ENCODE measurements at regions not wholly inside any gene's neighbourhood (a gene's known extent, or its start where the extent isn't known, plus 50 kb on each side); places are given as distances from the start of the nearest gene placed in this dataset.

DNA sequence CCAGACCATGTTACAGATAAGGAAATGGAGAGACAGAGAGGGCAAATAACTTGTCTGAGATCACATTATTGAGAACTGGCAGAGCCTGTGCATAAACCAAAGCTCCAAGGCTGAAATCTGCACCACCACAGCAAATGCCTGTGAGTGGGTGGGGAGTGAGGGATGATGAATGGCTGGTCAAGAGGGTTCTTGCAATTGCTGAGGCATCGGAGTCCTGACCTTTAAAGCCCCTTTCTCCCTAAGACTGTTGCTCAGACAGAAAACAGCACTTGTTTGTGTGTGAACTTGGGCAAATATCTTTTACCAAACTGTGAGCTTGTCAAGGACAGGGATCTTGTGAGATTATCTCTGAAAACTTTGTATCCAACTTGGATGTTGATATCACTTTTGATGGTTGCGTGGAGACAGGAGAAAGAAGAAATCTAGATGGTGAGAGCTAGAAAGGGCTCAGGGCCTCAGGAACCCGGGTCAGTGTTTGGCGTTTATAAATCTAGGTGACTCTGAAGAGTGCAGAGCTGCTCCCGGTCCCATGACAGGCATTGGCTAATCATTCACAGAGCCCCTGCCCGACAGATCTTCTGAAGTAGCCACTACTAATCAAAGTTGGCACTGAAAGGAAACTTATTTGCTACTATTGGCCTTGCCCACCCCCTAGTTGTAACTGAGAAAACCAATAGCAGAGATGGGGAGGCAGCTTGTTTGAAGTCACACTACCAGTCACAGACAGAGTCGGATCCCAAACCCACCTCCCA, 122.3 kb downstream of the FOXD2 start:
- Histone ChIP-seq H4K8ac (ENCODE audit: extremely low read depth, insufficient read depth, low read length) (no peak overlapping the region), H2BK120ac (replicated peaks; ENCODE audit: low read depth, low read length) (no peak overlapping the region), H3K4me1 (replicated peaks in 1 of 4; ENCODE audit: control insufficient read depth in 3 of 4, insufficient read depth in 4 of 4, low read length in 3 of 4) (peaks cover 6 to 22% (median 12%) of the 10 kb centered on the region in 4 experiments; a peak in 6 of 7 replicates), H3K27me3 (replicated peaks in 1 of 4; ENCODE audit: control insufficient read depth in 3 of 4, extremely low read depth in 1 of 4, insufficient read depth in 3 of 4, low read length in 3 of 4) (peaks cover 0 to 3% (median 0%) of the 10 kb centered on the region in 4 experiments; a peak in 3 of 7 replicates), H3K4ac (replicated peaks; ENCODE audit: insufficient read length, low read depth, low read length) (no peak overlapping the region), H2AK5ac (ENCODE audit: low read depth, low read length) (no peak overlapping the region), H3K9me3 (ENCODE audit: insufficient read depth in 2 of 2, low read depth in 1 of 2, low read length in 1 of 2) (no peaks in the 10 kb centered on the region), H2AFZ (ENCODE audit: low read length) (no peak overlapping the region), H3K9ac (replicated peaks in 1 of 4; ENCODE audit: extremely low read depth in 1 of 4, low read depth in 3 of 4, low read length in 3 of 4) (no peak overlapping the region), H4K5ac (ENCODE audit: insufficient read length, low read depth, low read length) (no peak overlapping the region), H3K4me2 (ENCODE audit: insufficient read depth in 1 of 2, low read depth in 2 of 2, low read length in 2 of 2) (no peak overlapping the region), H2BK15ac (ENCODE audit: low read length) (0 out of 2 replicates have a peak overlapping the region, but pooled peaks have one; percentile 40), H3K27ac (ENCODE audit: low read depth, low read length) (no peak overlapping the region), H3K79me2 (ENCODE audit: control insufficient read depth in 1 of 2, insufficient read depth in 2 of 2, low read length in 2 of 2) (no peaks in the 10 kb centered on the region), H2BK12ac (ENCODE audit: low read depth, low read length) (no peak overlapping the region), H3K36me3 (ENCODE audit: control insufficient read depth in 2 of 4, insufficient read depth in 4 of 4, low read length in 3 of 4) (no peaks in the 10 kb centered on the region), H3K23me2 (ENCODE audit: low read depth, low read length) (peaks cover 2% of the 10 kb centered on the region; the same call in 1 of the 2 replicates), H3K23ac (ENCODE audit: insufficient read length) (no peak overlapping the region), H4K20me1 (replicated peaks in 1 of 2; ENCODE audit: control insufficient read depth in 1 of 2, insufficient read depth in 2 of 2, low read length in 2 of 2) (no peaks in the 10 kb centered on the region), H3K18ac (ENCODE audit: extremely low read depth, low read length) (no peak overlapping the region), H3K56ac (replicated peaks; ENCODE audit: insufficient read length, low read depth, low read length) (no peak overlapping the region), H4K91ac (replicated peaks; ENCODE audit: insufficient read length, low read length) (no peak overlapping the region), H2BK20ac (ENCODE audit: low read length) (no peak overlapping the region), H2BK5ac (ENCODE audit: low read depth, low read length) (no peak overlapping the region), H3K14ac (ENCODE audit: insufficient read length) (no peak overlapping the region), H3K79me1 (ENCODE audit: low read depth, low read length) (no peaks in the 10 kb centered on the region), H3K4me3 (ENCODE audit: extremely low read depth in 1 of 4, insufficient read depth in 2 of 4, low read depth in 3 of 4, low read length in 4 of 4) (no peak overlapping the region)
- DNase-seq (ENCODE audit: low read depth in 1 of 2, low spot score in 2 of 2): no peak
- WGBS, 2 experiments (ENCODE audit: extremely low coverage in 1 of 2, insufficient coverage in 1 of 2, insufficient read length in 1 of 2, insufficient replicate concordance in 2 of 2, low coverage in 1 of 2, low lambda C conversion rate in 2 of 2, missing lambda C conversion rate in 1 of 2): 83% methylated on average over 7 of the region's 7 CpGs; no CpG with 5 or more reads in 1 of the 2 experiments
- CTCF ChIA-PET (ENCODE audit: partially characterized antibody): interaction anchor here (0.6 to 7.6 kb wide), 20 partner anchors 9 to 156 kb away, joined by 3 to 70 read pairs (median 4); no protein-coding TSS in a partner anchor
- POLR2A ChIA-PET (ENCODE audit: partially characterized antibody): interaction anchor here (1.4 to 1.5 kb wide), 2 partner anchors 8 to 15 kb away, joined by 3 to 5 read pairs; no protein-coding TSS in a partner anchor
- FAIRE-seq: no peak
- TF ChIP-seq YY1 (IDR thresholded peaks at IDR 0.05; ENCODE audit: low read depth, low read length): no peak
- no peak for TF ChIP-seq RXRA (IDR thresholded peaks at IDR 0.05; ENCODE audit: insufficient read depth, low read depth, low read length)
- TF ChIP-seq BRCA1 (IDR thresholded peaks at IDR 0.05; ENCODE audit: low read depth, low read length): no peak

Data from H1 (cell line).